Thyroid gland (tissue), 4 donors: ENCODE measurements at regions not wholly inside any gene's neighbourhood (a gene's known extent, or its start where the extent isn't known, plus 50 kb on each side); places are given as distances from the start of the nearest gene placed in this dataset.
"Not testable (repeated sequence)": the region's sequence is repeated elsewhere in the genome, so short reads cannot be mapped to it uniquely, and the experiment has no call there.

Experiments used
- DNase-seq, 2 donors: peaks; one replicate each; pipeline ENCODE4 v3.0.0-alpha.2; 2019
- H3K27ac ChIP-seq, 3 donors: fragments of 200-600 bp; sonication (generic); 1 replicate in 2 of 3; 2 replicates in 1 of 3; pipeline ENCODE4 v1.5.1; 2016 to 2019; ENCODE audit warnings: mild to moderate bottlenecking in 1 of 3, moderate library complexity in 1 of 3
- H3K27me3 ChIP-seq: fragments of 200-600 bp; sonication (generic); one replicate; pipeline ENCODE4 v1.5.1; 2019
- H3K36me3 ChIP-seq, 2 donors: fragments of 200-600 bp; sonication (generic); one replicate each; pipeline ENCODE4 v1.5.1; 2016 to 2019
- H3K4me1 ChIP-seq, 2 donors: fragments of 200-600 bp; sonication (generic); one replicate each; pipeline ENCODE4 v1.5.1; 2017 to 2019
- H3K4me3 ChIP-seq, 3 donors: fragments of 200-600 bp; sonication (generic); replicated peaks in 1 of 3; 1 replicate in 2 of 3; 2 replicates in 1 of 3; pipeline ENCODE4 v1.5.1; 2016; ENCODE audit warnings: mild to moderate bottlenecking in 1 of 3
- H3K9me3 ChIP-seq: fragments of 200-600 bp; sonication (generic); one replicate; pipeline ENCODE4 v1.5.1; 2017
- POLR2A ChIP-seq, 2 donors: fragments of 450-650 bp; IDR thresholded peaks; one replicate each; pipeline ENCODE4 v1.6.1; 2017; ENCODE audit warnings: antibody characterized with exemption in 2 of 2, mild to moderate bottlenecking in 2 of 2, moderate library complexity in 1 of 2
- WGBS, 2 donors: methylation state at CpG; one replicate each; pipeline ENCODE4 v1.1.5; 2017; 5-methylcytosine and 5-hydroxymethylcytosine counted together
- intact Hi-C: fragments of 100-400 bp; cut with DNase I; formaldehyde crosslinking; loops from one replicate; pipeline ENCODE4 v1.15.1; 2023
- TF ChIP-seq, protein P1 (sequence below), 6 experiments: fragments of 200-600 bp in 3 of 6; fragments of 450-650 bp in 3 of 6; sonication (generic) in 3 of 6; IDR thresholded peaks; one replicate each; pipeline ENCODE4 v1.5.1; 2016 to 2019; ENCODE audit warnings: antibody characterized with exemption in 6 of 6, mild to moderate bottlenecking in 2 of 6, inconsistent platforms in 1 of 6, moderate library complexity in 1 of 6

DNA sequence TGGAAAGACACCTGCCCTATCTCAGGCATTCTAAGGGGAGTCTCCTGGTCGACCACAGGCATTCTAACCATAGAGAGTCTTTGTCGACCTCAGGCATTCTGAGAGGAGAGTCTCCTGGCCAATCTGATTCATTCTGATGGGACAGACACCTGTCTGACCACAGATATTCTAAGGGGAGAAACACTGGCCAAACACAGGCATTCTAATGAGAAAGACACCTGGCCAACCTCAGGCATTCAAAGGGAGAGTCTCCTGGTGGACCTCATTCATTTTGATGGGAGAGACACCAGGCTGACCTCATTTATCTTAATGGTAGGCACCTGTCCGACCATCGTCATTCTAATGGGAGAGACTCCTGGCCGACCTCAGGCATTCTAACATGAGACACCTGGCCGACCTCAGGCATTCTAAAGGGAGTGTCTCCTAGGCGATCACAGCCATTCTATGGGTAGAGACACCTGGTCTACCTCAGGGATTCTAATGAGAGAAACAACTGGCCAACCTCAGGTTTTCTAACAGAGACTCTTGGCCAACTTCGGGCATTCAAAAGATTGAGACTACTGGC is 1351.5 kb downstream of the UQCRFS1 start:
- intact Hi-C loops: no loop called here
- no peak overlapping the region for H3K27ac ChIP-seq
- H3K4me3 ChIP-seq: no peak overlapping the region
- TF ChIP-seq, protein P1, sequence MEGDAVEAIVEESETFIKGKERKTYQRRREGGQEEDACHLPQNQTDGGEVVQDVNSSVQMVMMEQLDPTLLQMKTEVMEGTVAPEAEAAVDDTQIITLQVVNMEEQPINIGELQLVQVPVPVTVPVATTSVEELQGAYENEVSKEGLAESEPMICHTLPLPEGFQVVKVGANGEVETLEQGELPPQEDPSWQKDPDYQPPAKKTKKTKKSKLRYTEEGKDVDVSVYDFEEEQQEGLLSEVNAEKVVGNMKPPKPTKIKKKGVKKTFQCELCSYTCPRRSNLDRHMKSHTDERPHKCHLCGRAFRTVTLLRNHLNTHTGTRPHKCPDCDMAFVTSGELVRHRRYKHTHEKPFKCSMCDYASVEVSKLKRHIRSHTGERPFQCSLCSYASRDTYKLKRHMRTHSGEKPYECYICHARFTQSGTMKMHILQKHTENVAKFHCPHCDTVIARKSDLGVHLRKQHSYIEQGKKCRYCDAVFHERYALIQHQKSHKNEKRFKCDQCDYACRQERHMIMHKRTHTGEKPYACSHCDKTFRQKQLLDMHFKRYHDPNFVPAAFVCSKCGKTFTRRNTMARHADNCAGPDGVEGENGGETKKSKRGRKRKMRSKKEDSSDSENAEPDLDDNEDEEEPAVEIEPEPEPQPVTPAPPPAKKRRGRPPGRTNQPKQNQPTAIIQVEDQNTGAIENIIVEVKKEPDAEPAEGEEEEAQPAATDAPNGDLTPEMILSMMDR (IDR thresholded peaks at IDR 0.05): no peak
- no peak for TF ChIP-seq POLR2A (IDR thresholded peaks at IDR 0.05)
- no peaks in the 10 kb centered on the region for H3K36me3 ChIP-seq
- H3K27me3 ChIP-seq: no peaks in the 10 kb centered on the region
- DNase-seq: no peak
- H3K9me3 ChIP-seq: no peaks in the 10 kb centered on the region
- no peaks in the 10 kb centered on the region for H3K4me1 ChIP-seq
- WGBS, 2 donors: 79 to 82% methylated on average over 8 of the region's 8 CpGs

DNA sequence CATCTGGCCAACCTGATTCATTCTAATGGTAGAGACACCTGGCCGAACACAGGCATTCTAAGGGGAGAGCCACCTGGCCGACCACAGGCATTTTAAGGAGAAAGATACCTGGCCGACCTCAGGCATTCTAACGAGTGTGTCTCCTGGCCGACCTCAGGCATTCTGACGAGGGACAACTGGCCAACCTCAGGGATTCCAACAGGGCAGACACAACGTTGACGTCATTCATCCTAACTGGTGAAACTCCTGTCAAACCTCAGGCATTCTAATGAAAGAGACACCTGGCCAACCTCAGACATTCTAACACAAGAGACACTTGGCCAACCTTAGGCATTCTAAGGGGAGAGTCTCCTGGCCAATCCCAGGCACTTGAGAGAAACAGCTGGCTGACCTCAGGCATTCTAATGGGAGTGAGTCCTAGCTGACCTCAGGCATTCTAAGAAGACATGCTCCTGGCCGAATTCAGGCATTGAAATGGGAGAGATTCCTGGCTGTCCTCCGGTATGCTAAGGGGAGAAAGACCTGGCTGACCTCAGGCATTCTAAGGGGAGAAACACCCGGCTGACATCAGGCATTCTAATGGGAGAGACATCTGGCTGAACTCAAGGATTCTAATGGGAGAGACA is 1352.5 kb downstream of the UQCRFS1 start:
- Histone ChIP-seq H3K27ac (no peak overlapping the region), H3K9me3 (no peaks in the 10 kb centered on the region), H3K4me3 (no peak overlapping the region), H3K36me3 (no peaks in the 10 kb centered on the region), H3K27me3 (no peaks in the 10 kb centered on the region), H3K4me1 (no peaks in the 10 kb centered on the region)
- no peak for DNase-seq
- 91 to 94% methylated on average over 11 of the region's 11 CpGs for WGBS, 2 donors
- TF ChIP-seq, protein P1 (IDR thresholded peaks at IDR 0.05): no peak
- no peak for TF ChIP-seq POLR2A (IDR thresholded peaks at IDR 0.05)
- intact Hi-C loops: no loop called here

- WGBS, 2 donors: 82 to 96% methylated on average over 4 of the region's 6 CpGs
- Histone ChIP-seq H3K4me1 (no peaks in the 10 kb centered on the region), H3K27ac (no peak overlapping the region), H3K36me3 (no peaks in the 10 kb centered on the region), H3K4me3 (no peak overlapping the region), H3K9me3 (no peaks in the 10 kb centered on the region), H3K27me3 (no peaks in the 10 kb centered on the region)
- DNase-seq: no peak
- TF ChIP-seq, protein P1 (IDR thresholded peaks at IDR 0.05): no peak
- intact Hi-C loops: no loop called here
Observed at GRCh38 chr19:27859689-27860088, 1353.3 kb downstream of the UQCRFS1 start.

DNA sequence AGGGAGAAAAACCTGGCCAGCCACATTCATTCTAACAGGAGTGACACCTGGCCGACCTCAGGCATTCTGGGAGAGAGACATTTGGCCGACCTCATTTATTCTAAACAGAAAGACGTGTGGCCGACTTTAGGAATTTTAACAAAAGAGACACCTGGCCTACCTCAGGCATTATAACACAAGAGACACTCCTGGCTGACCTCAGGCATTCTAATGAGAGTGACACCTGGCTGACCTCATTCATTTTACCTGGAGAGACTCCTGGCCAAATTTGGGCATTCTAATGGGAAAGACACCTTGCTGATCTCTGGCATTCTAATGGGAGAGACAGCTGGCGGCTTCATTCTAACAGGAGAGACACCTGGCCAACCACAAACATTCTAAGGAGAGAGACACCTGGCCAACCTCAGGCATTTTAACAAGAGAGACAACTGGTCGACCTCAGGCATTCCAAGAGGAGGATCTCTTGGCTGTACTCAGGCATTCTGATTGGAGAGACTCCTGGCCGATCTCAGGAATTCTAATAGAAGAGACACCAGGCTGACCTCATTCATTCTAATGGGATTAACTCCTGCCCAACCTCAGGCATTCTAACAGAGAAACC is 1353.9 kb downstream of the UQCRFS1 start:
- no peak overlapping the region for H3K4me3 ChIP-seq
- no peak for DNase-seq
- H3K9me3 ChIP-seq: no peaks in the 10 kb centered on the region
- no peaks in the 10 kb centered on the region for H3K4me1 ChIP-seq
- WGBS, 2 donors: 77 to 82% methylated on average over 4 to 7 of the region's 7 CpGs
- no peaks in the 10 kb centered on the region for H3K27me3 ChIP-seq
- intact Hi-C loops: no loop called here
- no peak for TF ChIP-seq POLR2A (IDR thresholded peaks at IDR 0.05)
- TF ChIP-seq, protein P1 (IDR thresholded peaks at IDR 0.05): no peak
- H3K27ac ChIP-seq: no peak overlapping the region
- no peaks in the 10 kb centered on the region for H3K36me3 ChIP-seq

- WGBS, 2 donors: 83 to 91% methylated on average over 6 to 7 of the region's 7 CpGs
- H3K4me3 ChIP-seq, intact Hi-C loops, DNase-seq, H3K27me3 ChIP-seq, H3K9me3 ChIP-seq, H3K36me3 ChIP-seq, H3K27ac ChIP-seq, H3K4me1 ChIP-seq: not testable (repeated sequence)
Observed at GRCh38 chr19:27852931-27853330, 1360.0 kb downstream of the UQCRFS1 start.
